OCI-LY3 (cell line): ENCODE measurements at regions not wholly inside any gene's neighbourhood (a gene's known extent, or its start where the extent isn't known, plus 50 kb on each side); places are given as distances from the start of the nearest gene placed in this dataset.

ENCODE experiments used
- CTCF ChIP-seq: fragments of 200-600, 300-600 bp; sonication (generic); IDR thresholded peaks from 2 replicates; pipeline ENCODE4 v1.5.1; 2014; ENCODE audit warnings: antibody characterized with exemption, low read length, low read depth
- EZH2phosphoT487 ChIP-seq: fragments of 200-600 bp; shearing (Covaris generic); IDR thresholded peaks from 2 replicates; pipeline ENCODE4 v1.6.1; 2018; ENCODE audit warnings: antibody characterized with exemption, mixed run types, low read depth

DNA sequence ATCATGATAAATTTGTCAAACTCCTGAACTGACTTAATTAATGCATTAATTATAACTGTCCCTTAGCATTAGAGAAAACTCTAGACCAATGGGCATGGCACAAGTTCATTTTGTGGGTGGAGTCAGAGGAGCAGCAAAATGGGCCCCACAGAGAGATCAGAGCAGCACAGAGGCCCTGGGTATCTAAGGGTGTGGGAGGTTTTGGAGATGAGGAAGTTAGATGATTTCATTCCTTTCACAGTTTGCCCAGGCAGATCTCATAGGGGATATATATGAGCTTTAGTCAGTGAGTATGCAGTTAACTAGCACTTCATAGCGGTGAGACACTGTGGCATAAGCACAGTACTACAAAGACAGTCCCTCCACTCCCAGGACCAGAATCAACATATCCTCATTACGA, 117.3 kb downstream of the MAB21L3 start:
- no peak for TF ChIP-seq CTCF
- TF ChIP-seq EZH2phosphoT487 = no peak
